ENCODE measurements at regions not wholly inside any gene's neighbourhood (a gene's known extent, or its start where the extent isn't known, plus 50 kb on each side); places are given as distances from the start of the nearest gene placed in this dataset.

- Histone ChIP-seq H3K27ac (ENCODE audit: low read length) (no peak overlapping the region), H3K4me3 (ENCODE audit: low read depth in 2 of 2, low read length in 2 of 2) (no peak overlapping the region), H3K9me3 (ENCODE audit: control insufficient read depth, insufficient read depth, low read depth, low read length) (no peaks in the 10 kb centered on the region), H3K36me3 (ENCODE audit: control insufficient read depth, insufficient read depth, low read length) (no peaks in the 10 kb centered on the region), H3K27me3 (ENCODE audit: control insufficient read depth, insufficient read depth, low read length) (no peaks in the 10 kb centered on the region), H3K4me1 (ENCODE audit: control insufficient read depth, insufficient read depth, low read length) (peaks cover 3% of the 10 kb centered on the region; the same call in 1 of the 2 replicates)
- POLR2A ChIA-PET, result no interaction called here
- no peak for ATAC-seq
- CTCF ChIA-PET, result no interaction called here
- no TSS peak for BruUV-seq (replicated peaks)
- intact Hi-C loops (cut with micrococcal nuclease; ENCODE audit: unreplicated experiment) (no loop called here), in situ Hi-C loops (cut with HindIII; ENCODE audit: low pct_unique_long_range_greater_than_20kb, low sequenced_read_pairs) (no loop called here)
- TF ChIP-seq POLR2AphosphoS5 (IDR thresholded peaks at IDR 0.05; ENCODE audit: low read depth, low read length) (no peak), CTCF (IDR thresholded peaks at IDR 0.05) (no peak), TCF7L2 (IDR thresholded peaks at IDR 0.05; ENCODE audit: low read depth, low read length) (no peak), SIN3A (IDR thresholded peaks at IDR 0.05; ENCODE audit: borderline replicate concordance, insufficient read depth, low read depth, low read length) (no peak), REST (IDR thresholded peaks at IDR 0.05; ENCODE audit: insufficient read depth in 1 of 2, low read depth in 2 of 2, low read length in 1 of 2) (no peak)
- no peak for DNase-seq (ENCODE audit: low read depth, low spot score)
Measured at GRCh38 chr14:38042322-38042721, 165.4 kb upstream of the SSTR1 start.

GRCh38 chr14:38044710-38045109 lies 163.0 kb upstream of the SSTR1 start:
- no peak overlapping the region for H3K4me3 ChIP-seq (ENCODE audit: low read depth in 2 of 2, low read length in 2 of 2)
- no peak overlapping the region for H3K27ac ChIP-seq (ENCODE audit: low read length)
- H3K36me3 ChIP-seq (ENCODE audit: control insufficient read depth, insufficient read depth, low read length), result no peaks in the 10 kb centered on the region
- DNase-seq (ENCODE audit: low read depth, low spot score), result no peak
- BruUV-seq (replicated peaks), result no TSS peak
- peaks cover 3% of the 10 kb centered on the region; the same call in 1 of the 2 replicates for H3K4me1 ChIP-seq (ENCODE audit: control insufficient read depth, insufficient read depth, low read length)
- ChIA-PET POLR2A (no interaction called here), CTCF (no interaction called here)
- in situ Hi-C loops (cut with HindIII; ENCODE audit: low pct_unique_long_range_greater_than_20kb, low sequenced_read_pairs) (no loop called here), intact Hi-C loops (cut with micrococcal nuclease; ENCODE audit: unreplicated experiment) (no loop called here)
- no peaks in the 10 kb centered on the region for H3K27me3 ChIP-seq (ENCODE audit: control insufficient read depth, insufficient read depth, low read length)
- TF ChIP-seq SIN3A (IDR thresholded peaks at IDR 0.05; ENCODE audit: borderline replicate concordance, insufficient read depth, low read depth, low read length) (no peak), TCF7L2 (IDR thresholded peaks at IDR 0.05; ENCODE audit: low read depth, low read length) (no peak), POLR2AphosphoS5 (IDR thresholded peaks at IDR 0.05; ENCODE audit: low read depth, low read length) (no peak), CTCF (IDR thresholded peaks at IDR 0.05) (no peak)
- 0 out of 2 replicates have a peak, but pooled peaks cover 3% of the 10 kb centered on the region for H3K9me3 ChIP-seq (ENCODE audit: control insufficient read depth, insufficient read depth, low read depth, low read length)
- ATAC-seq, result no peak
